ENCODE measurements at regions not wholly inside any gene's neighbourhood (a gene's known extent, or its start where the extent isn't known, plus 50 kb on each side); places are given as distances from the start of the nearest gene placed in this dataset.

GRCh38 chr5:92945605-92946097, 635.4 kb downstream of the NR2F1-AS1 start:
- TF ChIP-seq CTCF (IDR thresholded peaks at IDR 0.05) = peak; percentile 4; the same call in 1 of the 2 replicates
- no peak for TF ChIP-seq ZFX (IDR thresholded peaks at IDR 0.05; ENCODE audit: borderline replicate concordance)
